ENCODE measurements at regions not wholly inside any gene's neighbourhood (a gene's known extent, or its start where the extent isn't known, plus 50 kb on each side); places are given as distances from the start of the nearest gene placed in this dataset.

DNA sequence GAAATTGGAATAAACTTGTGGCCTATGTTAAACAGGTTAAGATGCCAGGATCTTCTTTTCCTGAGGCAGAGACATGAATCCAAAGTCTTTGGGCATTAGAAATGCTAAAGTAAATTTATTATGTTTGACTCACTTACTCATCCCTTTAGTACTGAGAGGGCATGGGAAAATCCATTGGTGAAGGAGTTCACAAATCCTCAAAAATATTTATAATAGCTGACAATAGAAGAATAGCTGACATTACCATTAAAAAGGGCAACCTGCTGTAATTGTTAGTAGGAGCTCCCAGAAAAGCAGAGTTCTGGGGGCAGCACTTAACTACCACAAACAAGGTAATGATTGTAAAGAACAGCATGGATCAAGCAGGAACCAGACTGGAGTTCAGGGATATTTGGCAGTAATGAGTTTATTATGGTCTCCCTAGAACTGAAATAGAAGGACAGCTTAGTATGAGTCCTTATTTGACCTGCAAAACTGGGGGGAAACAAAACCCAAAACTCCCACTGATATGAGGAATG is 285.8 kb upstream of the KLHL1 start:
- no peak for TF ChIP-seq RARB (CRISPR knock-in tag; IDR thresholded peaks at IDR 0.05)
- TF ChIP-seq, protein P1, sequence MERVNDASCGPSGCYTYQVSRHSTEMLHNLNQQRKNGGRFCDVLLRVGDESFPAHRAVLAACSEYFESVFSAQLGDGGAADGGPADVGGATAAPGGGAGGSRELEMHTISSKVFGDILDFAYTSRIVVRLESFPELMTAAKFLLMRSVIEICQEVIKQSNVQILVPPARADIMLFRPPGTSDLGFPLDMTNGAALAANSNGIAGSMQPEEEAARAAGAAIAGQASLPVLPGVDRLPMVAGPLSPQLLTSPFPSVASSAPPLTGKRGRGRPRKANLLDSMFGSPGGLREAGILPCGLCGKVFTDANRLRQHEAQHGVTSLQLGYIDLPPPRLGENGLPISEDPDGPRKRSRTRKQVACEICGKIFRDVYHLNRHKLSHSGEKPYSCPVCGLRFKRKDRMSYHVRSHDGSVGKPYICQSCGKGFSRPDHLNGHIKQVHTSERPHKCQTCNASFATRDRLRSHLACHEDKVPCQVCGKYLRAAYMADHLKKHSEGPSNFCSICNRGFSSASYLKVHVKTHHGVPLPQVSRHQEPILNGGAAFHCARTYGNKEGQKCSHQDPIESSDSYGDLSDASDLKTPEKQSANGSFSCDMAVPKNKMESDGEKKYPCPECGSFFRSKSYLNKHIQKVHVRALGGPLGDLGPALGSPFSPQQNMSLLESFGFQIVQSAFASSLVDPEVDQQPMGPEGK (CRISPR knock-in tag; IDR thresholded peaks at IDR 0.05; ENCODE audit: borderline replicate concordance): no peak
- no peak for TF ChIP-seq TCF4 (CRISPR knock-in tag; IDR thresholded peaks at IDR 0.05; ENCODE audit: borderline replicate concordance)
- TF ChIP-seq, protein P2, sequence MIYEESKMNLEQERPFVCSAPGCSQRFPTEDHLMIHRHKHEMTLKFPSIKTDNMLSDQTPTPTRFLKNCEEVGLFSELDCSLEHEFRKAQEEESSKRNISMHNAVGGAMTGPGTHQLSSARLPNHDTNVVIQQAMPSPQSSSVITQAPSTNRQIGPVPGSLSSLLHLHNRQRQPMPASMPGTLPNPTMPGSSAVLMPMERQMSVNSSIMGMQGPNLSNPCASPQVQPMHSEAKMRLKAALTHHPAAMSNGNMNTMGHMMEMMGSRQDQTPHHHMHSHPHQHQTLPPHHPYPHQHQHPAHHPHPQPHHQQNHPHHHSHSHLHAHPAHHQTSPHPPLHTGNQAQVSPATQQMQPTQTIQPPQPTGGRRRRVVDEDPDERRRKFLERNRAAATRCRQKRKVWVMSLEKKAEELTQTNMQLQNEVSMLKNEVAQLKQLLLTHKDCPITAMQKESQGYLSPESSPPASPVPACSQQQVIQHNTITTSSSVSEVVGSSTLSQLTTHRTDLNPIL (CRISPR knock-in tag; IDR thresholded peaks at IDR 0.05; ENCODE audit: low read depth): no peak
- TF ChIP-seq ZNF70 (CRISPR knock-in tag; IDR thresholded peaks at IDR 0.05): no peak
- TF ChIP-seq ISL1 (CRISPR knock-in tag; IDR thresholded peaks at IDR 0.05): no peak
- TF ChIP-seq PPARA (CRISPR knock-in tag; IDR thresholded peaks at IDR 0.05; ENCODE audit: borderline replicate concordance): no peak
- TF ChIP-seq ZNF8 (CRISPR knock-in tag; IDR thresholded peaks at IDR 0.05): no peak
- TF ChIP-seq, protein P3, sequence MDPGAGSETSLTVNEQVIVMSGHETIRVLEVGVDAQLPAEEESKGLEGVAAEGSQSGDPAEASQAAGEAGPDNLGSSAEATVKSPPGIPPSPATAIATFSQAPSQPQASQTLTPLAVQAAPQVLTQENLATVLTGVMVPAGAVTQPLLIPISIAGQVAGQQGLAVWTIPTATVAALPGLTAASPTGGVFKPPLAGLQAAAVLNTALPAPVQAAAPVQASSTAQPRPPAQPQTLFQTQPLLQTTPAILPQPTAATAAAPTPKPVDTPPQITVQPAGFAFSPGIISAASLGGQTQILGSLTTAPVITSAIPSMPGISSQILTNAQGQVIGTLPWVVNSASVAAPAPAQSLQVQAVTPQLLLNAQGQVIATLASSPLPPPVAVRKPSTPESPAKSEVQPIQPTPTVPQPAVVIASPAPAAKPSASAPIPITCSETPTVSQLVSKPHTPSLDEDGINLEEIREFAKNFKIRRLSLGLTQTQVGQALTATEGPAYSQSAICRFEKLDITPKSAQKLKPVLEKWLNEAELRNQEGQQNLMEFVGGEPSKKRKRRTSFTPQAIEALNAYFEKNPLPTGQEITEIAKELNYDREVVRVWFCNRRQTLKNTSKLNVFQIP (CRISPR knock-in tag; IDR thresholded peaks at IDR 0.05; ENCODE audit: borderline replicate concordance, low read depth): no peak
- no peak for TF ChIP-seq ZFP30 (CRISPR knock-in tag; IDR thresholded peaks at IDR 0.05)
- TF ChIP-seq ZNF565 (CRISPR knock-in tag; conservative IDR thresholded peaks at IDR 0.05; ENCODE audit: low read depth): no peak
- no peak for TF ChIP-seq ARNTL (CRISPR knock-in tag; IDR thresholded peaks at IDR 0.05; ENCODE audit: borderline replicate concordance, low read depth)
- TF ChIP-seq GLIS3 (CRISPR knock-in tag; IDR thresholded peaks at IDR 0.05): no peak

All from SK-N-SH treated with all-trans-retinoic acid at 6 μM for 48 hours (cell line).